ENCODE measurements at regions not wholly inside any gene's neighbourhood (a gene's known extent, or its start where the extent isn't known, plus 50 kb on each side); places are given as distances from the start of the nearest gene placed in this dataset.

- TF ChIP-seq CTCF (IDR thresholded peaks at IDR 0.05) (no peak), POLR2A (IDR thresholded peaks at IDR 0.05) (no peak)
These were observed 101.5 kb upstream of the CNTNAP4 start for GRCh38 chr16:76175718-76176117.
